H1 (cell line): ENCODE measurements at regions not wholly inside any gene's neighbourhood (a gene's known extent, or its start where the extent isn't known, plus 50 kb on each side); places are given as distances from the start of the nearest gene placed in this dataset.

ENCODE experiments used
- CTCF ChIA-PET: fragments of 300-600 bp; sonication (Branson Sonifier 250); formaldehyde crosslinking; loops from one replicate; lab custom pipeline; 2021; ENCODE audit not compliant: partially characterized antibody; lab: Charles Lee
- POLR2A ChIA-PET: fragments of 300-600 bp; sonication (Branson Sonifier 250); formaldehyde crosslinking; loops from one replicate; lab custom pipeline; 2021; ENCODE audit warnings: inconsistent platforms; ENCODE audit not compliant: partially characterized antibody; lab: Charles Lee
- DNase-seq, 2 experiments: peaks; one replicate each; pipeline versions ENCODE4 v3.0.0 to v3.0.0-alpha.2; 2010 to 2022; ENCODE audit warnings: low spot score in 2 of 2, low read depth in 1 of 2, mixed read lengths in 1 of 2
- FAIRE-seq: peaks from 2 replicates; lab custom pipeline; 2011; peaks lifted over from hg19 to GRCh38; lab: Jason Lieb, UNC
- H2AFZ ChIP-seq: 2 replicates; pipeline ENCODE4 v1.8.1; 2012; ENCODE audit warnings: low read length, inconsistent platforms
- H2AK5ac ChIP-seq: 2 replicates; pipeline ENCODE4 v1.6.1; 2013; ENCODE audit warnings: low read depth, low read length
- H2BK120ac ChIP-seq: replicated peaks from 2 replicates; pipeline ENCODE3; 2013; ENCODE audit warnings: low read depth, low read length, inconsistent platforms
- H2BK12ac ChIP-seq: 2 replicates; pipeline ENCODE4 v1.6.1; 2013; ENCODE audit warnings: low read depth, low read length
- H2BK15ac ChIP-seq: 2 replicates; pipeline ENCODE4 v1.6.1; 2013; ENCODE audit warnings: low read length
- H2BK20ac ChIP-seq: 2 replicates; pipeline ENCODE4 v1.6.1; 2013; ENCODE audit warnings: low read length
- H2BK5ac ChIP-seq: 2 replicates; pipeline ENCODE4 v1.6.1; 2013; ENCODE audit warnings: low read depth, low read length
- H3K14ac ChIP-seq: 2 replicates; pipeline ENCODE4 v1.6.1; 2013; ENCODE audit warnings: inconsistent platforms; ENCODE audit not compliant: insufficient read length
- H3K18ac ChIP-seq: 2 replicates; pipeline ENCODE4 v1.6.1; 2013; ENCODE audit warnings: low read length; ENCODE audit errors: extremely low read depth
- H3K23ac ChIP-seq: 2 replicates; pipeline ENCODE4 v1.6.1; 2013; ENCODE audit warnings: inconsistent platforms; ENCODE audit not compliant: insufficient read length
- H3K23me2 ChIP-seq: 2 replicates; pipeline ENCODE4 v1.6.1; 2013; ENCODE audit warnings: low read depth, low read length
- H3K27ac ChIP-seq: 2 replicates; pipeline ENCODE4 v1.6.1; 2011; ENCODE audit warnings: low read depth, low read length, inconsistent platforms
- H3K27me3 ChIP-seq, 4 experiments: replicated peaks in 1 of 4; 1 replicate in 1 of 4; 2 replicates in 3 of 4; pipeline versions ENCODE4 v1.6.1 to v1.8.1; 2011 to 2013; ENCODE audit warnings: low read length in 3 of 4, mild to moderate bottlenecking in 3 of 4, inconsistent platforms in 2 of 4, mixed read lengths in 2 of 4, moderate library complexity in 1 of 4; ENCODE audit not compliant: control insufficient read depth in 3 of 4, insufficient read depth in 3 of 4; ENCODE audit errors: extremely low read depth in 1 of 4
- H3K36me3 ChIP-seq, 4 experiments: 2 replicates each; pipeline versions ENCODE4 v1.6.1 to v1.8.1; 2011 to 2013; ENCODE audit warnings: mild to moderate bottlenecking in 4 of 4, low read length in 3 of 4, moderate library complexity in 2 of 4, control low read depth in 1 of 4, inconsistent platforms in 1 of 4; ENCODE audit not compliant: insufficient read depth in 4 of 4, control insufficient read depth in 2 of 4
- H3K4ac ChIP-seq: replicated peaks from 2 replicates; pipeline ENCODE3; 2013; ENCODE audit warnings: low read length, low read depth, mixed read lengths, inconsistent platforms; ENCODE audit not compliant: insufficient read length
- H3K4me1 ChIP-seq, 4 experiments: replicated peaks in 1 of 4; 1 replicate in 1 of 4; 2 replicates in 3 of 4; pipeline versions ENCODE4 v1.6.1 to v1.8.1; 2011 to 2013; ENCODE audit warnings: low read length in 3 of 4, inconsistent platforms in 2 of 4, mixed read lengths in 1 of 4; ENCODE audit not compliant: insufficient read depth in 4 of 4, control insufficient read depth in 3 of 4
- H3K4me2 ChIP-seq, 2 experiments: 2 replicates each; pipeline versions ENCODE4 v1.6.1 to v1.8.1; 2011 to 2013; ENCODE audit warnings: low read depth in 2 of 2, low read length in 2 of 2, control low read depth in 1 of 2, inconsistent platforms in 1 of 2, mild to moderate bottlenecking in 1 of 2; ENCODE audit not compliant: insufficient read depth in 1 of 2
- H3K4me3 ChIP-seq, 4 experiments: fragments of 200-600, 300-600 bp in 1 of 4; sonication (generic), shearing (Covaris generic), sonication (Bioruptor Twin) in 1 of 4; 2 replicates each; pipeline versions ENCODE4 v1.5.1 to v1.8.1; 2011 to 2016; ENCODE audit warnings: low read length in 4 of 4, low read depth in 3 of 4, control low read depth in 2 of 4, inconsistent platforms in 2 of 4, mild to moderate bottlenecking in 2 of 4, mixed read lengths in 1 of 4, moderate library complexity in 1 of 4; ENCODE audit not compliant: insufficient read depth in 2 of 4; ENCODE audit errors: extremely low read depth in 1 of 4
- H3K56ac ChIP-seq: replicated peaks from 2 replicates; pipeline ENCODE3; 2013; ENCODE audit warnings: low read depth, mild to moderate bottlenecking, mixed read lengths, low read length, inconsistent platforms; ENCODE audit not compliant: insufficient read length
- H3K79me1 ChIP-seq: 2 replicates; pipeline ENCODE4 v1.6.1; 2013; ENCODE audit warnings: low read depth, low read length, control low read depth
- H3K79me2 ChIP-seq, 2 experiments: 2 replicates each; pipeline versions ENCODE4 v1.6.1 to v1.8.1; 2012 to 2013; ENCODE audit warnings: low read length in 2 of 2, mild to moderate bottlenecking in 2 of 2, inconsistent platforms in 1 of 2; ENCODE audit not compliant: insufficient read depth in 2 of 2, control insufficient read depth in 1 of 2
- H3K9ac ChIP-seq, 4 experiments: replicated peaks in 1 of 4; 1 replicate in 1 of 4; 2 replicates in 3 of 4; pipeline versions ENCODE4 v1.6.1 to v1.8.1; 2011 to 2013; ENCODE audit warnings: low read depth in 3 of 4, low read length in 3 of 4, control low read depth in 2 of 4, mild to moderate bottlenecking in 2 of 4, moderate library complexity in 2 of 4, inconsistent platforms in 1 of 4; ENCODE audit errors: extremely low read depth in 1 of 4
- H3K9me3 ChIP-seq, 2 experiments: 2 replicates each; pipeline versions ENCODE4 v1.6.1 to v1.8.1; 2012 to 2013; ENCODE audit warnings: mild to moderate bottlenecking in 2 of 2, moderate library complexity in 2 of 2, control low read depth in 1 of 2, inconsistent platforms in 1 of 2, low read depth in 1 of 2, low read length in 1 of 2, mixed read lengths in 1 of 2; ENCODE audit not compliant: insufficient read depth in 2 of 2
- H4K20me1 ChIP-seq, 2 experiments: replicated peaks in 1 of 2; 2 replicates each; pipeline versions ENCODE3 to v1.8.1; 2011 to 2013; ENCODE audit warnings: inconsistent platforms in 2 of 2, low read length in 2 of 2, mild to moderate bottlenecking in 1 of 2; ENCODE audit not compliant: insufficient read depth in 2 of 2, control insufficient read depth in 1 of 2
- H4K5ac ChIP-seq: 2 replicates; pipeline ENCODE4 v1.6.1; 2013; ENCODE audit warnings: low read length, low read depth, mixed read lengths, inconsistent platforms; ENCODE audit not compliant: insufficient read length
- H4K8ac ChIP-seq: 2 replicates; pipeline ENCODE4 v1.8.0; 2013; ENCODE audit warnings: mild to moderate bottlenecking, moderate library complexity, low read length, inconsistent platforms; ENCODE audit not compliant: insufficient read depth; ENCODE audit errors: extremely low read depth
- H4K91ac ChIP-seq: replicated peaks from 2 replicates; pipeline ENCODE3; 2013; ENCODE audit warnings: low read length, mixed read lengths, inconsistent platforms; ENCODE audit not compliant: insufficient read length
- BCL11A ChIP-seq, 2 experiments: IDR thresholded peaks; one replicate each; pipeline ENCODE4 v1.6.1; 2011; ENCODE audit warnings: low read depth in 2 of 2, low read length in 2 of 2, mild to moderate bottlenecking in 2 of 2
- CBX8 ChIP-seq: fragments of 300-800, 300-1000 bp; sonication (generic); IDR thresholded peaks from 2 replicates; pipeline ENCODE4 v1.7.1; 2016; ENCODE audit warnings: low read depth, low read length, borderline replicate concordance
- CEBPB ChIP-seq: IDR thresholded peaks from 2 replicates; pipeline ENCODE4 v1.6.1; 2012; ENCODE audit warnings: low read depth, low read length
- CHD1 ChIP-seq: IDR thresholded peaks from 2 replicates; pipeline ENCODE4 v1.6.1; 2012; ENCODE audit warnings: low read depth, low read length, improper control_type of control experiment
- EZH2 ChIP-seq: fragments of 200-600 bp; sonication (generic); IDR thresholded peaks from 2 replicates; pipeline ENCODE4 v1.7.1; 2012; ENCODE audit warnings: low read depth, mild to moderate bottlenecking, moderate library complexity, low read length, inconsistent platforms; ENCODE audit not compliant: severe bottlenecking
- HDAC6 ChIP-seq: IDR thresholded peaks from one replicate; pipeline ENCODE4 v1.7.1; 2012; ENCODE audit warnings: low read depth, mild to moderate bottlenecking, inconsistent platforms, low read length, moderate library complexity
- JUN ChIP-seq: IDR thresholded peaks from 2 replicates; pipeline ENCODE4 v1.6.1; 2011; ENCODE audit warnings: low read depth, mild to moderate bottlenecking, improper control_type of control experiment, low read length
- KDM4A ChIP-seq: IDR thresholded peaks from one replicate; pipeline ENCODE4 v1.7.1; 2012; ENCODE audit warnings: low read depth, mild to moderate bottlenecking, moderate library complexity, low read length, inconsistent platforms; ENCODE audit not compliant: severe bottlenecking
- NANOG ChIP-seq: IDR thresholded peaks from 2 replicates; pipeline ENCODE4 v1.6.1; 2011; ENCODE audit warnings: low read length, low read depth, mild to moderate bottlenecking, inconsistent platforms; ENCODE audit not compliant: insufficient read depth, poor library complexity, severe bottlenecking
- SAP30 ChIP-seq: fragments of 300-600 bp; sonication (generic); IDR thresholded peaks from 2 replicates; pipeline ENCODE4 v1.7.1; 2012; ENCODE audit warnings: low read length, moderate library complexity, mild to moderate bottlenecking, inconsistent platforms; ENCODE audit not compliant: insufficient read depth, insufficient replicate concordance
- whole genome bisulfite sequencing, 2 experiments: shearing (Covaris generic) in 1 of 2; methylation state at CpG; one replicate each; pipeline versions ENCODE4 v1.1.6 to v1.1.7; 2013 to 2015; ENCODE audit warnings: low lambda C conversion rate in 2 of 2, mixed read lengths in 2 of 2, inconsistent platforms in 1 of 2, low coverage in 1 of 2, missing lambda C conversion rate in 1 of 2; ENCODE audit not compliant: insufficient replicate concordance in 2 of 2, insufficient coverage in 1 of 2, insufficient read length in 1 of 2; ENCODE audit errors: extremely low coverage in 1 of 2, missing lambda C conversion rate in 1 of 2; 5-methylcytosine and 5-hydroxymethylcytosine counted together
- TF ChIP-seq, protein P1 (sequence below): IDR thresholded peaks from 2 replicates; pipeline ENCODE4 v1.6.1; 2011; ENCODE audit warnings: low read length, improper control_type of control experiment
- TF ChIP-seq, protein P2 (sequence below): IDR thresholded peaks from 2 replicates; pipeline ENCODE4 v1.6.1; 2012; ENCODE audit warnings: low read length, inconsistent platforms

DNA sequence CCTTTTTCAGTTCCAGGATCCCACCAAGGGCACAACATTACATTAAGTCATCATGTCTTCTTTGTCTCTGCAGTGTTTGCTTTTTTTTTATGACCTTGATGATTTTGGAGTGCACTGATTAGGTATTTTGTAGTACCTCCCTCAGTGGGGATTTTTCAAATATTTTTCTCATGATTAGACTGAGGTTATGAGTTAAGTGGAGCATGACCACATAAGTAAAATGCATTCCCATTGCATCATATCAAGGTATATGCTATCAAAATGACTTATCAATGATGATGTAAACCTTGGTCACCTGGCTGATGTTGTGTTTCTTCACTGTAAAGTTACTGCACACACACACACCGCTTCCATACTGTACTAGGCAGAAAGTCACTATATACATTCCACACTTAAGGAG, 96.7 kb upstream of the TRPC4 start:
- Histone ChIP-seq H3K36me3 (no peaks in the 10 kb centered on the region; a peak in 1 of 8 replicates), H3K4ac (no peak overlapping the region), H3K23ac (no peak overlapping the region), H3K14ac (no peak overlapping the region), H4K91ac (no peak overlapping the region), H2BK12ac (no peak overlapping the region), H3K4me2 (no peak overlapping the region), H4K8ac (no peak overlapping the region), H3K9me3 (no peaks in the 10 kb centered on the region), H3K23me2 (no peaks in the 10 kb centered on the region), H2BK5ac (no peak overlapping the region), H3K79me1 (no peaks in the 10 kb centered on the region), H3K79me2 (no peaks in the 10 kb centered on the region), H3K9ac (no peak overlapping the region), H2BK15ac (no peak overlapping the region), H2BK20ac (no peak overlapping the region), H3K4me3 (no peak overlapping the region), H3K56ac (no peak overlapping the region), H3K18ac (no peak overlapping the region), H3K27ac (no peak overlapping the region), H4K5ac (no peak overlapping the region), H3K27me3 (no peaks in the 10 kb centered on the region), H3K4me1 (no peaks in the 10 kb centered on the region), H4K20me1 (no peaks in the 10 kb centered on the region), H2AFZ (no peak overlapping the region), H2AK5ac (no peak overlapping the region), H2BK120ac (no peak overlapping the region)
- WGBS, 2 experiments, result 97% methylated on average over 1 of the region's 1 CpG; no CpG with 5 or more reads in 1 of the 2 experiments
- POLR2A ChIA-PET, result no interaction called here
- CTCF ChIA-PET, result no interaction called here
- FAIRE-seq, result no peak
- no peak for DNase-seq
- no peak for TF ChIP-seq HDAC6
- no peak for TF ChIP-seq BCL11A (IDR thresholded peaks at IDR 0.05; ENCODE audit: low read depth in 2 of 2, low read length in 2 of 2)
- no peak for TF ChIP-seq KDM4A
- TF ChIP-seq, protein P1, sequence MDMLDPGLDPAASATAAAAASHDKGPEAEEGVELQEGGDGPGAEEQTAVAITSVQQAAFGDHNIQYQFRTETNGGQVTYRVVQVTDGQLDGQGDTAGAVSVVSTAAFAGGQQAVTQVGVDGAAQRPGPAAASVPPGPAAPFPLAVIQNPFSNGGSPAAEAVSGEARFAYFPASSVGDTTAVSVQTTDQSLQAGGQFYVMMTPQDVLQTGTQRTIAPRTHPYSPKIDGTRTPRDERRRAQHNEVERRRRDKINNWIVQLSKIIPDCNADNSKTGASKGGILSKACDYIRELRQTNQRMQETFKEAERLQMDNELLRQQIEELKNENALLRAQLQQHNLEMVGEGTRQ, result no peak
- no peak for TF ChIP-seq EZH2
- TF ChIP-seq SAP30, result no peak
- no peak for TF ChIP-seq CBX8
- no peak for TF ChIP-seq CHD1
- TF ChIP-seq NANOG, result no peak
- TF ChIP-seq CEBPB, result no peak
- TF ChIP-seq JUN, result no peak
- TF ChIP-seq, protein P2, sequence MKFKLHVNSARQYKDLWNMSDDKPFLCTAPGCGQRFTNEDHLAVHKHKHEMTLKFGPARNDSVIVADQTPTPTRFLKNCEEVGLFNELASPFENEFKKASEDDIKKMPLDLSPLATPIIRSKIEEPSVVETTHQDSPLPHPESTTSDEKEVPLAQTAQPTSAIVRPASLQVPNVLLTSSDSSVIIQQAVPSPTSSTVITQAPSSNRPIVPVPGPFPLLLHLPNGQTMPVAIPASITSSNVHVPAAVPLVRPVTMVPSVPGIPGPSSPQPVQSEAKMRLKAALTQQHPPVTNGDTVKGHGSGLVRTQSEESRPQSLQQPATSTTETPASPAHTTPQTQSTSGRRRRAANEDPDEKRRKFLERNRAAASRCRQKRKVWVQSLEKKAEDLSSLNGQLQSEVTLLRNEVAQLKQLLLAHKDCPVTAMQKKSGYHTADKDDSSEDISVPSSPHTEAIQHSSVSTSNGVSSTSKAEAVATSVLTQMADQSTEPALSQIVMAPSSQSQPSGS, result no peak
